Neural progenitor cell (in vitro differentiated cells): ENCODE measurements at regions not wholly inside any gene's neighbourhood (a gene's known extent, or its start where the extent isn't known, plus 50 kb on each side); places are given as distances from the start of the nearest gene placed in this dataset.

Experiments
- EZH2 ChIP-seq: fragments of 200-600 bp; sonication (generic); IDR thresholded peaks from 2 replicates; pipeline ENCODE4 v1.6.1; 2017; ENCODE audit warnings: antibody characterized with exemption, mild to moderate bottlenecking, moderate library complexity
- TF ChIP-seq, protein P1 (sequence below): fragments of 200-600 bp; sonication (generic); IDR thresholded peaks from 2 replicates; pipeline ENCODE4 v1.5.1; 2017; ENCODE audit warnings: antibody characterized with exemption, mild to moderate bottlenecking

GRCh38 chr9:88673886-88674285, 138.9 kb downstream of the NXNL2 start:
- TF ChIP-seq, protein P1, sequence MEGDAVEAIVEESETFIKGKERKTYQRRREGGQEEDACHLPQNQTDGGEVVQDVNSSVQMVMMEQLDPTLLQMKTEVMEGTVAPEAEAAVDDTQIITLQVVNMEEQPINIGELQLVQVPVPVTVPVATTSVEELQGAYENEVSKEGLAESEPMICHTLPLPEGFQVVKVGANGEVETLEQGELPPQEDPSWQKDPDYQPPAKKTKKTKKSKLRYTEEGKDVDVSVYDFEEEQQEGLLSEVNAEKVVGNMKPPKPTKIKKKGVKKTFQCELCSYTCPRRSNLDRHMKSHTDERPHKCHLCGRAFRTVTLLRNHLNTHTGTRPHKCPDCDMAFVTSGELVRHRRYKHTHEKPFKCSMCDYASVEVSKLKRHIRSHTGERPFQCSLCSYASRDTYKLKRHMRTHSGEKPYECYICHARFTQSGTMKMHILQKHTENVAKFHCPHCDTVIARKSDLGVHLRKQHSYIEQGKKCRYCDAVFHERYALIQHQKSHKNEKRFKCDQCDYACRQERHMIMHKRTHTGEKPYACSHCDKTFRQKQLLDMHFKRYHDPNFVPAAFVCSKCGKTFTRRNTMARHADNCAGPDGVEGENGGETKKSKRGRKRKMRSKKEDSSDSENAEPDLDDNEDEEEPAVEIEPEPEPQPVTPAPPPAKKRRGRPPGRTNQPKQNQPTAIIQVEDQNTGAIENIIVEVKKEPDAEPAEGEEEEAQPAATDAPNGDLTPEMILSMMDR: no peak
- TF ChIP-seq EZH2: no peak
